SH-SY5Y (cell line): ENCODE measurements at regions not wholly inside any gene's neighbourhood (a gene's known extent, or its start where the extent isn't known, plus 50 kb on each side); places are given as distances from the start of the nearest gene placed in this dataset.

Experiments used
- GATA2 ChIP-seq: IDR thresholded peaks from 2 replicates; pipeline ENCODE4 v1.6.1; 2011; ENCODE audit warnings: mild to moderate bottlenecking, low read depth, low read length
- GATA3 ChIP-seq: IDR thresholded peaks from 2 replicates; pipeline ENCODE4 v1.6.1; 2011; ENCODE audit warnings: low read depth, mild to moderate bottlenecking, low read length, moderate library complexity

GRCh38 chr1:4978660-4979390 is 324.4 kb downstream of the AJAP1 start:
- TF ChIP-seq GATA3, result no peak

- no peak for TF ChIP-seq GATA3
- TF ChIP-seq GATA2, result no peak
Measured at GRCh38 chr1:4977701-4978100, 323.3 kb downstream of the AJAP1 start.

- TF ChIP-seq GATA3, result no peak
- no peak for TF ChIP-seq GATA2
Measured at GRCh38 chr1:4976859-4977440, 322.5 kb downstream of the AJAP1 start.

GRCh38 chr1:4975856-4976255 is 321.4 kb downstream of the AJAP1 start:
- TF ChIP-seq GATA2 (no peak), GATA3 (no peak)

GRCh38 chr1:4974981-4975685 is 320.7 kb downstream of the AJAP1 start:
- no peak for TF ChIP-seq GATA2
- TF ChIP-seq GATA3, result no peak

GRCh38 chr1:4973341-4973740 is 318.9 kb downstream of the AJAP1 start:
- no peak for TF ChIP-seq GATA2
- TF ChIP-seq GATA3, result no peak

GRCh38 chr1:4972761-4973320 is 318.4 kb downstream of the AJAP1 start:
- TF ChIP-seq GATA3, result no peak
- TF ChIP-seq GATA2, result no peak

GRCh38 chr1:4971666-4972065 is 317.3 kb downstream of the AJAP1 start:
- TF ChIP-seq GATA3 (no peak), GATA2 (no peak)

GRCh38 chr1:4970532-4970931 is 316.1 kb downstream of the AJAP1 start:
- no peak for TF ChIP-seq GATA2
- no peak for TF ChIP-seq GATA3

GRCh38 chr1:4969556-4970129 is 315.2 kb downstream of the AJAP1 start:
- TF ChIP-seq GATA3 (no peak), GATA2 (no peak)

GRCh38 chr1:4965346-4966075 is 311.1 kb downstream of the AJAP1 start:
- no peak for TF ChIP-seq GATA3

GRCh38 chr1:4964634-4965345 is 310.4 kb downstream of the AJAP1 start:
- no peak for TF ChIP-seq GATA2
- no peak for TF ChIP-seq GATA3

GRCh38 chr1:4963251-4963650 is 308.8 kb downstream of the AJAP1 start:
- TF ChIP-seq GATA3, result no peak
- TF ChIP-seq GATA2, result no peak

- TF ChIP-seq GATA3, result no peak
- TF ChIP-seq GATA2, result no peak
Measured at GRCh38 chr1:4962836-4963235, 308.4 kb downstream of the AJAP1 start.

- TF ChIP-seq GATA3 (no peak), GATA2 (no peak)
Measured at GRCh38 chr1:4961935-4962645, 307.7 kb downstream of the AJAP1 start.
